Central memory CD4-positive, alpha-beta T cell (primary cell): ENCODE measurements at regions not wholly inside any gene's neighbourhood (a gene's known extent, or its start where the extent isn't known, plus 50 kb on each side); places are given as distances from the start of the nearest gene placed in this dataset.

Source experiments
- DNase-seq: peaks from one replicate; pipeline ENCODE4 v3.0.0; 2022

DNA sequence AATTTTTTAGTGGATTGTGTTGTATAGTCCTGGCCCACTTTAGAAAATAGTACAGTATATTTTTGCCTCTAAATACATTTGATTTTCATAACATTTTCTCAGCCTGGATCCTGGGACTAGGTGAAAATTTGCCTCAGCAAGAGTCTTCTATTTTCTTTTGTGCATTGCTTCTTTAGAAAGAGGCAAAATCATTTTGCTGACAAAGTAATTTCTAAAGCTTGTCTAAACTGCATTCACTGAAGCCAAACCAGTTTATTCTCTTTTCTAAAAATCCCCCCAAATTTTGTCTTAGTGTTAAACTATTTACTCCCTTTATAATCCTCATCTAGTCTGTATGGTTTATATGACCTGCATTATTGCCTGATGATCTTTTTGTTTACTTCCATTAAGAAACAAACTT, 326.3 kb downstream of the C4orf33 start:
- DNase-seq: no peak

DNA sequence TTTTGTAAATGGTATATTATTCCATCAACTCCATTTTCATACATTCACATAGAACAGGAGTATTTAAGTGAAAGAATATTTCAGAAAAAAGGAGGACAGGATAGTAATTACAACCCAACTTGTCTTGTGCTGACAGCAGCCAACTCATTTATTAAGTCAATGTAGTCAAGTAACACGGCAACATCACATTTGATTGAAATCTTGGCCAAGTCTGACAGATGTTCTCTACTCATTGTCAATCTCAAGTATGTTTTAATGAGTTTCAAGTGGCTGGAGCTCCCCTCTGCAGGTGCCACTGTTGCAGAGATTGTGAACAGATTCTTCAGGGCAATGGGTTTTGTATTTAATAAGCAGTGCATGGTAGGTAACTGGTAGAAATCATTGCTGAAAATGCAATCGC, 332.5 kb downstream of the C4orf33 start:
- no peak for DNase-seq

DNA sequence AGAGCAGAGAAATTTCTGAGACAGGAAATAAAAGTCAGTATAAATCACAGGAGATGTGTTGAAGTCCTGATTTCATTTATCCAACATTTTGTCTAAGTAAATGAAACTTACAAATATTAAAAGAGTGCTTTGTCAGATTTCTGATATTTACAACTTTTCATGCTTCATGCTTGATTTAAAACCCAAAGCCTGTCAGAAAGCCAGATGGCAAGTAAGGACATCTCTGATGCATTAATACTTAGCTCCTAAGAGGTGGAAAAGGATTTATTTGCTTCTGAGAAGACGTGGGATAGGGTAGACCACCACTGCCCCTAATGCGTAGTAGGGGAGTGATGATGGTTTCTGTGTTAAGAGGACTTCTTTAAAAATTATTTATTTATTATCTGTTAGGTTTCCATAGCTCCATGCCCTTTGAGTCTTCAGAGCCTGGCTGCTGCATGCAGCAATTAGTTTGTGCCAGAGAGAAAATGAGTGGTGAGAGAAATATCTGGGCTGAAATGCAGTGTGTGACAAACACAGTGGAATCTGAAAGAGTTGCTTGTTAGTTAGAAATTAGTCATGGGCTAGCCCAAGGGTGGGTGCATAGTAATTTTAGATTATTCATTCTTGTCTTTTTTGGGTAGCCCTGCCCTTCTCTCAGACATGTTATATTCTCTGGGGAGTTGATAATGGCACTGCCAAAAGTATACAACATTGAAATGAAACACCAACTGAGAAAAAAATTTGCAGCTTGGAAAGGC, 333.8 kb downstream of the C4orf33 start:
- no peak for DNase-seq

DNA sequence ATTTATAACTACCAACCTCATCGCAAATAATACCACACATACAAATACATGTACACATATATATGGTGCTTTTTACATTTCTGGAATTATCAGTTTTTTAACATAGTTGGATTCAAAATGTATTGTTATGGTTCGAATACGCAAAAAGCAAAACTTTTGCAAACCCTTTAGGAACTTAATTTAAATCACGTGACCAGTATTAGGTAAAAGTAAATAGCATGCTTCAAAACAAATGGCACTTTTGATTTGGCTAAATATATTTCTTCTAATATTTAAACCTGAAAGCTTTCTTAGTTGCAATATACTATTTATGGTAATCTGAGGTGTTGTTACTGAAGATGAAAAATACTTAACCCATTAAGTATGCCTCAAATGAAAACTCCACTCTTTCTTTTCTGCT, 341.4 kb downstream of the C4orf33 start:
- no peak for DNase-seq

DNA sequence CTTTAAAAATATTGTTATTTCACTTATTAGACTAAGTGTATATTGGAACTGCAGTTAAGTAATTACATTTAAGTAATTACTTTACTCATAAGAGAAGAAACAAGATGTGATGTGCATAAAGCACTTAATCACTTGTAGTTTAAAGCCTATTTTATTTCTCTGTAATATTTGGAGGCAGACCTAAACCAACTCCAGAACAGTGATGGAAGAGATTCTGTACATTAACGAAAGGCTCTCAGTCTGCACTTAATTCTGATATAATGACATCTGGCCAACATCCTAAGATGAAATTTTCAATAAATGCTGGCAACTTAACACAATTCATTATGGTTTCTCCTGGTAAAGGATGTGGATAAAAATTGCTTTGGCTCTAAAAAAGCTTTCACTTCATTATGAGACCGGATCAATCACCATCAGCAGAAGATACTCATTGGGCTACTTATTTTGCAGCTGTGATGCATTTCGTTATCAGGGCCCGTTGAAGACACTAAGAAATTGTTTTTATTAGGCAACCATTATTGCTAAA, 342.6 kb downstream of the C4orf33 start:
- DNase-seq: no peak

DNA sequence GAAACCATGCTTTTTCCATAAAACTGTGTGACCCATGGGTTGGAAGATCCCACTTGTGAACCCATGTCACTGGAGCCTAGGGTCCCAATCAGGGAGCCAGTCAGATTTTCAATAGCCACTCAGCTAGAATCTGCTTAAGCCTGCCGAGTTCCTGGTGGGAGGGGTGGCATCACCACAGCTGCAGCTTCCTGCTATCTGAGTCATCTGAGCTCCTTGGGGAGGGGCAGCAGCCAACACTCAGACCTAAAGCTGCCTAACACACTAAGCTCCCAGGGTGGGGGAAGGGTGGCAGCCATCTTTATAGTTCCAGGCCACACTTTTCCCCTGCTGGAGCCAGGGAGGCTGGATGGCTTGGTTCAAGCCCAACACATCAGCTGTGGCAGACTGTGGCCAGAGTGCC, 350.1 kb downstream of the C4orf33 start:
- DNase-seq: no peak

DNA sequence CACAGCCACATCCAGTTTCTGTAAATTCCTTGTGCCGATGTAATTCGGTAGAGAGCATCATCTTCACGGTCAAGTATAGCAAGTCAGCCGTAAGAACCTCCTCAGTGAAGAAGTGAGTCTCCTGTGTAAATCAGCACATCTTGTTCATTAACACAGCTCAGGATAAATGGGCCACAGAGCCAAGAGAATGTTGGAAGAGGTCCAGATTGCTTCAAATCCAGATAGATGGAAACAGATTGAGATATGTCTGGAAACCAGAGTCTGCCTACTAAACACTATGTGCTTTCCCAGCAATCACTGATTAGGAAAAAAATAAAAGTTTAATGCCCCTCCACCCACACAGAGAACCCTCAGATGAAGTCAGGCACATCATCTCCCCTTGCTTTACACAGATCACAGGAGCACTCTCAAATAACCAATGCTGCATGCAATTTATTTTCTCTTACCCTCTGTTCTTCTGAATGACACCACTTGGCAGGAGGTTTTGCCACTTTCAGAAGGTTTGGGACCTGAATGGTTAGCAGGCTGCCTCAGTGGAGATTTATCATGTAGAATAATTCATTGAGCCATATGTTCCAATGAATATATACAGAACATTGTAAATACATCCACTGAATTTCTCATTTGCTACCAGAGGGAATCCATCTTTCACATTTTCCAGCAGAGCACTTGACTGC, 357.7 kb downstream of the C4orf33 start:
- no peak for DNase-seq

DNA sequence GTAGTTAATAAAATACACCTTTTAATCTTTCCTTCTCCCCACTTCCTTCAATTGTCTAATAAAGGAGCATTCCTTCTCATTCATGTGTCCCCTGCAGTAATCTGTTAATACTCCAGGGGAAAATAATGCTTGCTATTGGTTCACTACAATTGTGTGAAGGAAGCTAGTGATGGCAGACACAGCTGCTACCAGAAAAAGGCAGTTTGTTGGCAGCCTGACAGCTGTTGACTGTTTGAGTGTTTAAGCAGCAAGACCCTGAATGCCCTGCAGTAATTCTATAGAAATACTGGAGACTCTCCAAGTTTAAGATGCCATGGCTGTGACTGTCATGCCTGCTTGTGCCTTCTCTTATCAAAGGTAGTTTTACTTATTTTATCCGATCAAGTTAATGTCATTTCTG, 359.5 kb downstream of the C4orf33 start:
- no peak for DNase-seq

DNA sequence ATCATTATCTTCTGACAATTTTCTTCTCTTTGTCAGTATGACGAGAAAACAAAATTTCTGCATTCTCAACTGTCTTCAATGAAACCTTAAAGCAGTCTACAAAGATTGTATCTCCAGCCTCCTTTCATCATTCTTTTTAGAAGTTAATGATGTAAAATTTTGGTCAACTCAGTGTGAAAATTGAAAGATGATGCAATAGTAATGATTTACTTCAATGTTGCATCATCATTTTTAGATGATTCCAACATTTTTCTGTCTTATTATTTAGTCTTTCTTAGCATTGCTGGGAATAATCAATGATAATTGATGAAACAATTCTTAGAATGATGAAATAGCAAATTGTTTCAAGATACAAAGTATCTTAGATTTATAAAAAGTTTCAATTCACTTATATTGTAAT, 372.7 kb downstream of the C4orf33 start:
- DNase-seq: no peak

DNA sequence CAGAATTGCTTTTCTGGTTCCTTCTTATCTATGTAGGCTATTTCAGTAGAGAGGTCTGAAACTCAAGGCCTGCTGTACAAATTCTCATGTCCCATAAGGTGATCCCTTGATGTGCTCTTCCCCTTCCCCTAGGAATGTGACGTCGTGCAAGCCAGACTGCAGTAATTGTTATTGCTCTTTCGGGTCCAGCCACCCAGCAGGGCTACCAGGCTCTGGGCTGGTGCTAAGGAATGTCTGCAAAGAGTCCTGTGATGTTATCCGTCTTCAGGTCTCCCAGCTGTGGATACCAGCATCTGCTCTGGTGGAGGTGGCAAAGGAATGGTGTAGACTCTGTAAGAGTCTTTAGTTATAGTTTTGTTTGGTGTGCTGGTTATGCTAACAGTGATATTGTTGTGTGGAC, 378.7 kb downstream of the C4orf33 start:
- no peak for DNase-seq

DNA sequence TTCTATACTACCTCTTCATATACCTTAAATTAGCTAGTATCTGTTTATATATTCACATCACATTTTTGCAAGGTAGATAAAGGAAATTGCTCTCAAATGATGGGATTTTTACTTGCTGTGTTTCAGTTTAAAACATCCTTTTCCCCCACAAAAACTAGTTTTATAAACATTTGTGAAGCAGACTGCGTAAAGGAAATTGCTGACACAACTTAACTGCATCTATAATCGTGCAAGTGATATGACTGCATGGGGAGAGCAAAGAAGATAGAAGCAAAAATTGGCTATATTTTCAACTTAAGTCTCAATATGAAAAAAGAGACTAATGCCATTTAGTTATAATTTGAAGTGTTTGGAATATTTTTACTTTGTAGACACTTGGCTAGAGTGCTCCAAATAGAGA, 385.2 kb downstream of the C4orf33 start:
- no peak for DNase-seq

DNA sequence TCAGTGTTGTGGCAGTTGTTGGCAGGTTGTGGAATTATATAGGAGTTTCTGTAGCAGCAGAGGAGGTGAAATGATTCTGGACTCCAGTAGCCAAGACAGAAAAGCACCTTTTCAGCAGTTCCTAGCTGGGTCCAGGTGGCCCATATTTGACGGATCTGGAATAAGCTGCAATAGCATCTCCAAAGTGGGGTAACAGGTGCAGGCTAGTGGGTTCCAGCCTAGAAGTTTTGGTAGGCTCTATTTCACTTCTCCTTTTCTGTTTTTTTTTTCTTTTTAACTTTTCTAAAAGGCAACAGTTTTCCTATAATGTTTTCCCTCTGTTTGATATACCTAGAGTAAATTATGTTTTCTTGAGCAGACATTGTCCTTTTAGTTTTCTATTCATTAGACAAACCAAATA, 392.5 kb downstream of the C4orf33 start:
- DNase-seq: no peak

DNA sequence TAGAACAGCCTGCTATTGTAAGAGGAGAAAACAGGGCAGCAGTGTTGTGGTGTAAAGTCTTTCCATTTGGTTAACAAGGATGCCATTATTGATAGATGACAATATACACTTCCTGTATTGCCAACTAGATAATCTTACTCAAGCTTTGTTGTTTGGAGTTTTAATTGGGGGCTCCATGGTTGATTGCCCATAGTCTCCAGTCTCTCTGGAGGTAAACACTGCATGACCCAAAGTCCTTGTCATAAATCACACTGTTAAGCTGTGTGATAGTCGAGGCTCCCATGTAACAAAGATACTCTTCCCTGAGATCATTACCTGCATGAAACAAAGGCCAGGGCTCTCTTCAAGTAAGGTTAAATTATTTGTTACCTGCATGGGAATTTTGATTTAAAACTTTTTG, 394.6 kb downstream of the C4orf33 start:
- DNase-seq: no peak

DNA sequence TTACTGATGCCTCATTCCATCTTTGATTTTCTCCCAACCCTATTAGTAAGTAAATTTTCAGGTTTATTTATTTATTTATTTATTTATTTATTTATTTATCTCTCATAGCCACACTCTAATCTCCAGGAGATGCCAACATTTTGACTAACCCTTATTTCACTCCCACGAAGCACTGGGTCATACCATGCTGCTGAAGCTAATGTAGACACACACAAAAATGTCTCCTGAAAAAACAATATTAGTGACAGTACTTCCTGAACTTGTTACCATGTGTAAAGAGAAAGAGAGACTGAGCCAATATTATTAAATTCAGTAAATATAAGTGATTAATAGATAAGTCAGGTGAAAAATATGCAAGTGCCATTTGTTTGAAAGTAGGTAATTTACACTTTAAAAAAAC, 402.7 kb downstream of the C4orf33 start:
- DNase-seq: no peak

DNA sequence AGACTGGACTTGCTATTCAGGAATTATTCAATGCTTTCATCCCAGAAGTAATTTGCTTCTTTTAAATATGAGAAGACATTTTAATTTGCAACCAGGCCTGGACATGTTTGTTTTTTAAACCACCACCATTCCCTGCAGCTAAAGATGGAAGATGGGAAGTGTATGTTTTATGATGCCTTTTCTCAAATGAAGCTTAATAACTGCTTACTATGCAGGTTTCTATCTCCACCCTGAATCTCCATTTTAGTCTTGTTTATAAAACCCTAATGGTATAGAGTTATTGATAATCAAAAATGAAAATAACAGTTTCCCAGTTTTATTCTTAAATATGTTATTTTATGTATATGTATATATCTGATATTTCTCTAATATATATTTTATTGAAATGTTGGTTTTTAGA, 418.9 kb downstream of the C4orf33 start:
- DNase-seq: no peak

DNA sequence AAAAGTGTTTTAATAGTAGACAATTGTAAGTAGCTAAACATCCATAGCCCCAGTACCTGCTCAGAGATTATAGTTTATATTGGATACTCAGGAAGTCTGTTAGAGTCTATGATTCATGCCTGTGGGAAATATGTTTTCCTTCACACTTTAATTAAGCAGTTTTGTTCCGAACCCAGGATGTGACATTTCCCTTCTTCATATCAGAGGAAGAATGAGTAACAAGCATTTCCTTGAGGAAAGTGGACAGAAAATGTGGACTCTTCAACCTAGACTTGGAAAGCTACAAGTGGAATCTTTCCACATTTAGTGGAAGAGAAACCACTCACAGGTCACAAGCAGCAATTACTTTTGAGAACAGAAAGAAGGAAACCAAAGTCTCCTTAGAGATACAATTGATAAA, 419.4 kb downstream of the C4orf33 start:
- no peak for DNase-seq

DNA sequence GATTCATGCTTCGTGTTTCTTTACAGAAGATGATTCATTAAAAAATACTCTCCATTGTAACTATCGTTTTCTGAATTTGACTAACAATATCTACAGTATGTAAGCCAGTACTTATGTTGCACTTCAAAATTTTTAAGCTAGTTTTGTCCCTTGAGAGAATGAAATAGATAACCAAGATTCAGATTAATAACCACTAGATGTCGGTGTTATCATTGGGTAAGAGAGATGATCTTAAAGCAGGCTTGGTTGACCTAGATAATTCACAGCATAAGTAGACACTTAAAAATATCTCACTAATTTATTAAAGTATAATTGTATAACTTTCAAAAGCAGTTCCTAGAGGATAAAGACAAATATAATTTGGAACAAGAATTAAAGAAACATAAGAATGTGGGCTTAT, 430.9 kb downstream of the C4orf33 start:
- no peak for DNase-seq

DNA sequence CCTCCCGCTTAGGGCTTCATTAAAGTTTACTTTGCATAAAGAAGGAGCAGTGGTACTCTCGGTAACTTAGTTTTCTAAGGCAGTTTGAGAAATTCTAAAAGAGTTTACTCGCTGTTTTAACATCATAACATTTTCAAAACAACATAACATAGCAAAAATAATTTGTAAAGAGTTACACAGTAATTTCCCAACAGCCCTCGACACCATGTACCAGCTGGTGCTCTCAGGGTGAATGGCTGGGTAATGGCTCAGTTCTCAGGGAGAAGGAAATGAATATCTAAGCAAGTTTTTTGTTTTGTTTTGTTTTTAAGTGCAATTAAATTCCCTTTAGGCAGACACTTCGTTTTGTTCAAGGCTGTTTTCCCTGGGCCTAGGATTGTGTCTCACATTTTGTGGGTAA, 435.3 kb downstream of the C4orf33 start:
- no peak for DNase-seq

DNA sequence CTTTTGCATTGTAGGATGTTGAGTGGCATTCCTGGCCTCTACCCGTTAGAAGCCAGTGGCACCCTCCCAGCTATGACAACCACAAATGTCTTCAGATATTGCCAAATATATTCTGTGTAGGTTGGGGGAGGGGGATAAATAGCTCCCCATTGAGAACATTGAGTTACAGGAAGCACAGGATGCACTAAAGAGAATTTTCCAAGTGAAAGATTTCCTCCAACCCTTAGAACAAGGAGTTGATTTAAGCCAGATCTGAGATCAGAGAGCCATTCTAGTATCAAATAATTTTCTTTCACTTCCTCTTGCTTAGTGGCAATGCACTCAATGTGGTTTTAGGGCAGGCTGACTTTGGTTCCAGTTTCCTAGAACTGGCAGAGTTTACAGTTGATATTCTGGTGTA, 436.6 kb downstream of the C4orf33 start:
- DNase-seq: no peak

DNA sequence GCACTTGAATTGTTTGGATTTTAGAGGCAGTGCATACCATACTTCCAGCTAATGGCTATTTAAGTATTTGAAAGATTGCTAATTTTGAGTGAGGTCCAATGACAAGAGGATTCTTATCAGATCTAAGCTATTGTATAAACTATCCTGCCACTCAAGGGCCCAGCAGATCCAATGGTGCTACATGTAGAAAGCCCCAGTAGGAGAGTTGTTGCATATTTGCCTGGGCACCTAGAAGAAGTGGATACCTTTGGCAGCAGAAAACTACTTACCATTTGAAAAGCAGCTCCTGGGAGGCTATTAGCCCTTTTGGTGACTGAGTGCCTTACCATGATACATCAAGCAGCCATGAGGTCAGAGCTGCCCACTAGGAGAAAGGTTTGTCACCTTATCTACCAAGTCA, 447.3 kb downstream of the C4orf33 start:
- DNase-seq: no peak

DNA sequence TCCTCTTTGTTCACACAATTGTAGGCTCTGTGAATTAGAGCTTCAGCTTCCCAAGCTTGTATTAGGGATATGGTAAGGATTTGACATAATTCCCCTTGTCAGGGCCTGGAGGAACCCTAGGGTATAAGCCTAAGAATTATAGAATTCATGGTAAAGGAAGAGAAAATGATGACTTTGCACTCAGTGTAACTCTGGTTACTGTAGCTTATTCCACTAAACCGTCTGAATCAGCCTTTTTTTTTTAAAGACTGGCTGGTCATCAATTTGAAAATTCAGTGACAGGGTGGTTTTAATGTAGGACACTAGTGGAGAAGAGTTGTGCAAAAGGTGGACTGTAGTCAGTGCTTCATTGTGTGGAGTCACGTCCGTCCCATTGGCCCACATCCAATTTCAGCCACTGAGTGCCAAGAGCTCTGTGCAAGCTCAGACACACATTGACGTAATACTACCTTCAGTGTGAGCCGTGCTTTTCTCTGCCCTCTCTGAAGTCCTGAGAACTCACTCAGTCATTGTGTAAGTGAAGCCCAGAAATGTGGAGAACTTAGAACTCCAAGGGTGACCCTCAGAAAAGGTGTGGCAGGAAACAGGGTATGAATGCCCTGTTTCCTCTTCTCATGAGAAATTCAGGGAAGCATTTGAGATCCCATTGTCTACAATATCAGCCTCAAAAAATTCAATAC, 449.8 kb downstream of the C4orf33 start:
- DNase-seq: no peak

DNA sequence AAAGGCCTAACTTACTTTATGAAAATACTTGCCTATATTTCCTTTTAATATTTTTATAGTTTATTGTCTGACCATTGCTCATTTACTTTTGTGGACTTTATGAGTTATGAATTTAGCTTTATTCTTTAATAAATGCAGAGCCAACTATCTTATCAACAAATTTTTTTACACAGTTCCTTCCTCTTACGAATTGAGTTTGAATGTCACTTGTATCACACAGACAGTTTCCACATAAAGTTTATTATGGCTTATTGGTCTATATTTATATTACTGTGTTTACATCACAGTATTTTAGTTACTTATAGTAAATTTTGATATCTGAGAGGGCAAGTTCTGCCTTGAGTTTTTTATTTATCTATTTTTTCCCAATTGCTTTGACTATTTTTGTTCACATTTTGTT, 450.6 kb downstream of the C4orf33 start:
- no peak for DNase-seq

DNA sequence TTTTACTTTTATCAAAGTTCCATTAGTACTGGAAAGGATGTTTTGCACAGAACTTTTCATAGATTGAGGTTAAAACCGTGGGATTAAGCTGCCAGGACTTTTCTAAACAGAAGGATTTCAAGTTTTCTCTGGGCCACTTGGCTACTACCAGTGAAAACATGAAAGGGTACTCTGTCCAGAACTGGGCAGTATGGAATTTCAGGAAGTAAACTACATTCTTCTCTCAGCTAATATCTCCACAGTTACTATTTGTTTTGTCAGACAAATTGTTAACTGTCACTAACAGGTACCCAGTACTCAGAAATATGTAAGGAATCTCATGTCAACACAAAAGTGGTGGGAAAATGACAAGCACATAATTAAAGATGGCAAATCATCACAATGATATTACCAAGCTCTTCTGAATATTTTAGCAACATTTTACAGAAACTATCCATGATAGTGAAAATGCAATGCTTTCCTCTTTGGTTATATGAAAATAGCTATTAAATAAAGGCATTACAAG, 454.4 kb downstream of the C4orf33 start:
- DNase-seq: no peak

DNA sequence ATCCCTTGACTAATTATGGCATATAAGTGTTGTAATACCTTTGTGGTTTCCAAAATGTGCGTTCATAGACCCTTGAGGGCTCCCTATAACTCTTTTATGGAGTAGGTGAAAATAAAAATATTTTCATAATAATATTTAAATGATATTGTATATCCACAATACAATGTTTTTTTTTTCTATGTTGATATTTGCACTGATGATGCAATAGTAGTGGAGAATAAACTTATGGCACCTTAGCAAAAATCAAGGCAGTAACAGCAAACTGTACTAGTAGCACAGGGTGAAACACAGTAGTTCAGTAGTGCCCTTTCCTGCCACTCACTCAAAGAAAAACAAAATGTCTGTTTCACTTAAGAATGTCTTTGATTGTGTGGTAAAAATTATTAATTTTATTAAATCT, 465.3 kb downstream of the C4orf33 start:
- no peak for DNase-seq
